ENCODE measurements at regions not wholly inside any gene's neighbourhood (a gene's known extent, or its start where the extent isn't known, plus 50 kb on each side); places are given as distances from the start of the nearest gene placed in this dataset.

- ATAC-seq (no peak), DNase-seq (no peak)
- 84 to 88% (median 87%) methylated on average over 4 of the region's 4 CpGs for WGBS, 4 donors
- intact Hi-C loops (cut with DNase I), result no loop called here
- Histone ChIP-seq H3K9me3 (no peaks in the 10 kb centered on the region), H3K27ac (no peak overlapping the region), H3K4me1 (no peaks in the 10 kb centered on the region), H3K36me3 (no peaks in the 10 kb centered on the region), H3K27me3 (no peaks in the 10 kb centered on the region), H3K4me3 (no peak overlapping the region)
- TF ChIP-seq CTCF (IDR thresholded peaks at IDR 0.05) (no peak), POLR2A (IDR thresholded peaks at IDR 0.05) (no peak)
Measured at GRCh38 chr16:48969611-48970010, 312.0 kb downstream of the CBLN1 start.

DNA sequence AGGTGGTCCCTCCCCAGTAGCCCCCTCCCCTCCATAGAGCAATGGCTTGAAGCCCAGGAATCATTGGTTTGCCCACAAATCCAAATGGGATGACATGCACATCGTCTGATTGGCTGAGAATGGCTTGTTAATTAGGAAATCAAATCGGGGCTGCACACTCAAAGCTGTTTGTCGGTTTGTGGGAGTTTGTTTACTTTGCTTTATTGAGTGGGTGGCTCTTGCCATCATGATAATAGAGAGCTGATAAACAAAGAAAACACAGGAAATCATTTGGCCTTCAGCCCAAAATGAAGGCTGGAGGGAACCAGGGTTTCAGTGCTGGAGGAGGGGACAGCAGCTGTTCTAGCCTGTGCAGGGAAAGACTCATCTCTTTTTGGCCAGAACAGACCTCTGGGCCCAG lies 316.3 kb downstream of the CBLN1 start:
- intact Hi-C loops (cut with DNase I), result no loop called here
- DNase-seq (no peak), ATAC-seq (no peak)
- Histone ChIP-seq H3K27me3 (no peaks in the 10 kb centered on the region), H3K9me3 (no peaks in the 10 kb centered on the region), H3K4me3 (no peak overlapping the region), H3K4me1 (no peaks in the 10 kb centered on the region), H3K27ac (no peak overlapping the region), H3K36me3 (no peaks in the 10 kb centered on the region)
- 33 to 49% (median 36%) methylated on average over 3 of the region's 3 CpGs for WGBS, 4 donors
- TF ChIP-seq POLR2A (IDR thresholded peaks at IDR 0.05) (no peak), CTCF (IDR thresholded peaks at IDR 0.05) (no peak)

DNA sequence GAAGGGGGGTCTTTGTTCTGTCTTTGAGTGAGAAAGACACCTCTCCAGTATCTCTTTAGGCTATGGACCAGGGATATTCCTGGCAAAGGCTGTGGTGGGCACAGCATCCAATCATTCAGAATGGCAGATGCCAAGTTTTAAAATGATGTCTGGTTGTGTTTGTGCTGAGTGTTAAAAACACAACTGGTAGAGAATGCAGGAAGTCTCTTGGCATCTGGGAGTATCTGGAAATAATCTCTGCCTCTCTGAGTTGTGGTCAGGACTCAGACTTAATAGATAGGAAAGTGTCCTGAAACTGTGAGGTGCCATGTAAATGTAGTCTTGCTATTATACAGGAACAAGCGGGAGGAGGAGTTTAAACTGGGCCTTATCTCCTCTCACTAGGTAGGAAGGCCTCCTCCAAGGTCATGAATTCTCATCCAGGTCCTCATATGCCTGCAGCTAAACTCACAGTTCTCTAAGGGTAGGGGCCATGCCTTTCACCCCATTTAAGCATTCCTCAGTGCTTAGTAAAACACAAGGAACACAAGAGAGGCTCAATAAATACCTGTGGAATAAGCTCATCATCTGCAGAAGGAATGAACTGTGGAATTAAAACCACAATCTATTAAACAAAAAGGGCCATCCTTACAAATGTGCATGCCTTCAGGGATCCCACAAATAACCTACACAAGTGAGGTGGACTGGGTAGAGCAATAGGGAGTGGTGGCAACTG lies 317.6 kb downstream of the CBLN1 start:
- Histone ChIP-seq H3K36me3 (no peaks in the 10 kb centered on the region), H3K9me3 (no peaks in the 10 kb centered on the region), H3K4me1 (peaks cover 0 to 3% (median 0%) of the 10 kb centered on the region in 12 donors), H3K4me3 (no peak overlapping the region), H3K27me3 (no peaks in the 10 kb centered on the region), H3K27ac (no peak overlapping the region)
- intact Hi-C loops (cut with DNase I), result no loop called here
- WGBS, 4 donors, result 78 to 87% (median 81%) methylated on average over 1 of the region's 1 CpG
- ATAC-seq (no peak), DNase-seq (no peak)
- TF ChIP-seq POLR2A (IDR thresholded peaks at IDR 0.05), result no peak
- TF ChIP-seq CTCF (IDR thresholded peaks at IDR 0.05), result no peak

GRCh38 chr16:48963306-48963705 lies 318.3 kb downstream of the CBLN1 start:
- WGBS, 4 donors, result 40 to 58% (median 46%) methylated on average over 3 of the region's 3 CpGs
- Histone ChIP-seq H3K36me3 (no peaks in the 10 kb centered on the region), H3K4me1 (peaks cover 0 to 11% (median 0%) of the 10 kb centered on the region in 12 donors), H3K27me3 (no peaks in the 10 kb centered on the region), H3K9me3 (no peaks in the 10 kb centered on the region), H3K4me3 (no peak overlapping the region), H3K27ac (no peak overlapping the region)
- DNase-seq (peak in 1 of 5 donors; percentile 28), ATAC-seq (peak in 3 of 4 donors; percentile 45 to 70 (median 49))
- intact Hi-C loops (cut with DNase I), result no loop called here
- TF ChIP-seq CTCF (IDR thresholded peaks at IDR 0.05) (no peak), POLR2A (IDR thresholded peaks at IDR 0.05) (no peak)
